K562 (cell line): ENCODE measurements at regions not wholly inside any gene's neighbourhood (a gene's known extent, or its start where the extent isn't known, plus 50 kb on each side); places are given as distances from the start of the nearest gene placed in this dataset.

ENCODE experiments used
- ARID3A ChIP-seq: IDR thresholded peaks from 2 replicates; pipeline ENCODE4 v1.6.1; 2012; ENCODE audit warnings: low read depth, low read length, improper control_type of control experiment, borderline replicate concordance
- POLR2AphosphoS5 ChIP-seq: IDR thresholded peaks from 2 replicates; pipeline ENCODE4 v1.6.1; 2011; ENCODE audit warnings: mild to moderate bottlenecking, low read depth, low read length, moderate library complexity; ENCODE audit not compliant: control insufficient read depth, insufficient read depth
- PTBP1 ChIP-seq: fragments of 200-400 bp; formaldehyde crosslinking; IDR thresholded peaks from 2 replicates; pipeline ENCODE4 v1.6.1; 2017; ENCODE audit warnings: low read depth, low read length
- RAD51 ChIP-seq: fragments of 450-650 bp; IDR thresholded peaks from 2 replicates; pipeline ENCODE4 v1.7.1; 2016; ENCODE audit warnings: low read depth, mild to moderate bottlenecking, borderline replicate concordance
- VEZF1 ChIP-seq: fragments of 200-800 bp; sonication (Bioruptor generic); IDR thresholded peaks from 2 replicates; pipeline ENCODE4 v1.6.1; 2017; ENCODE audit warnings: missing genetic modification characterization, missing compliant biosample characterization
- ZBTB1 ChIP-seq: sonication (generic); formaldehyde crosslinking; IDR thresholded peaks from 2 replicates; pipeline ENCODE4 v1.8.1; 2023; ENCODE audit warnings: missing genetic modification reagents, low read depth, mild to moderate bottlenecking, borderline replicate concordance
- ZHX1 ChIP-seq: fragments of 150-350 bp; conservative IDR thresholded peaks from 2 replicates; pipeline ENCODE4 v1.6.1; 2014; ENCODE audit warnings: low read length

GRCh38 chr15:62644889-62645742, 397.4 kb upstream of the TPM1 start (continued):
- TF ChIP-seq POLR2AphosphoS5: no peak
- no peak for TF ChIP-seq ARID3A
- no peak for TF ChIP-seq RAD51
- TF ChIP-seq ZHX1: no peak
- no peak for TF ChIP-seq VEZF1 (CRISPR knock-in tag)
- no peak for TF ChIP-seq PTBP1
- TF ChIP-seq ZBTB1 (CRISPR knock-in tag): no peak
